ENCODE measurements at regions not wholly inside any gene's neighbourhood (a gene's known extent, or its start where the extent isn't known, plus 50 kb on each side); places are given as distances from the start of the nearest gene placed in this dataset.

GRCh38 chr9:38507587-38507986 is 83.3 kb upstream of the IGFBPL1 start:
- TF ChIP-seq CTCF (conservative IDR thresholded peaks at IDR 0.05; ENCODE audit: low read depth, low read length): no peak
- TF ChIP-seq EZH2phosphoT487 (IDR thresholded peaks at IDR 0.05; ENCODE audit: borderline replicate concordance, low read length): no peak
- no peak for TF ChIP-seq EZH2 (IDR thresholded peaks at IDR 0.05; ENCODE audit: low read length, unreplicated experiment)
